Right lobe of liver (tissue), 6 donors: ENCODE measurements at regions not wholly inside any gene's neighbourhood (a gene's known extent, or its start where the extent isn't known, plus 50 kb on each side); places are given as distances from the start of the nearest gene placed in this dataset.

Experiments used
- ATAC-seq, 4 donors: fragments of 200-7000 bp; cut with Tn5 transposase; one replicate each; pipeline ENCODE4 v1.9.1; 2020; ENCODE audit warnings: mild to moderate bottlenecking in 4 of 4, moderate library complexity in 4 of 4
- DNase-seq, 3 donors: peaks; one replicate each; pipeline ENCODE4 v3.0.0-alpha.2; 2020
- H3K27ac ChIP-seq, 3 donors: fragments of 200-600 bp; one replicate each; pipeline ENCODE4 v1.8.0; 2022
- H3K27me3 ChIP-seq, 2 donors: fragments of 200-600 bp; one replicate each; pipeline ENCODE4 v1.8.0; 2022
- H3K36me3 ChIP-seq, 4 donors: fragments of 200-600 bp; sonication (generic) in 1 of 4; one replicate each; pipeline versions ENCODE4 v1.5.1 to v1.8.0; 2017 to 2022; ENCODE audit warnings: control low read depth in 1 of 4
- H3K4me1 ChIP-seq, 4 donors: fragments of 200-600 bp; sonication (generic) in 1 of 4; one replicate each; pipeline versions ENCODE4 v1.5.1 to v1.8.0; 2017 to 2022; ENCODE audit warnings: control low read depth in 1 of 4
- H3K4me3 ChIP-seq, 3 donors: fragments of 200-600 bp; one replicate each; pipeline ENCODE4 v1.8.0; 2022
- H3K9me3 ChIP-seq, 4 donors: fragments of 200-600 bp; sonication (generic) in 1 of 4; one replicate each; pipeline versions ENCODE4 v1.5.1 to v1.8.0; 2017 to 2022; ENCODE audit warnings: control low read depth in 1 of 4
- CTCF ChIP-seq, 4 donors: fragments of 200-600 bp in 3 of 4; fragments of 450-650 bp in 1 of 4; IDR thresholded peaks; one replicate each; pipeline versions ENCODE4 v1.5.1 to v1.8.0; 2016 to 2022; ENCODE audit warnings: antibody characterized with exemption in 4 of 4, mild to moderate bottlenecking in 2 of 4
- POLR2A ChIP-seq: fragments of 450-650 bp; IDR thresholded peaks from one replicate; pipeline ENCODE4 v1.6.1; 2017; ENCODE audit warnings: antibody characterized with exemption, mild to moderate bottlenecking
- WGBS: methylation state at CpG from one replicate; pipeline ENCODE4 v1.1.6; 2018; ENCODE audit warnings: low coverage, low lambda C conversion rate; ENCODE audit not compliant: insufficient coverage; ENCODE audit errors: missing lambda C conversion rate; 5-methylcytosine and 5-hydroxymethylcytosine counted together
- intact Hi-C, 2 donors: fragments of 100-400 bp; cut with DNase I; formaldehyde crosslinking; loops; one replicate each; pipeline versions ENCODE4 v1.11.2 to v1.14.1; 2022
- donor health status: DM: no; HTN: yes; CAD: no.
- donor health status: DM: no; HTN: no; CAD: no.
- donor health status: DM: no; HTN: no; CAD: no.
- donor health status: DM: no; HTN: yes; CAD: no.
- donor health status: DM: no; HTN: yes; CAD: no.

DNA sequence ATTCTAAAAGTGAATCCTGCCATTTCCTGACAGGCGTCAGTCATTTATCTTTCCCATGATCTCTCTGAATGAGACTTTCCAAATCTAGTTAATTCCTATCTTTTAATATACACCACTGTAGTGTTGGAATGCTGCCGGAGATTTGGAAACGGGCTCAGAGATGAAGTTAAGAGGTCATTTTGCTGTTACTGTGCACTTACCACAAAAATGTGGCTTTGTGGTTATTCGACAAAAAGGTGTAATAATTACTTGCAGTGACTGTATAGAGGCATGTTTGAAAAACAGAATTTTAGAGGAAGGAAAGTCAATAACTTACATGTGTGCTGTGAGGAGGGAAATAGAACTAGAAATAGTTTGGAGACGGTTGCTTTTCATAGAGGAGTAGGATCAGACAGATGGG lies 460.2 kb upstream of the BTBD3 start:
- intact Hi-C loops, result no loop called here
- Histone ChIP-seq H3K4me3 (no peak overlapping the region), H3K36me3 (no peaks in the 10 kb centered on the region), H3K4me1 (no peaks in the 10 kb centered on the region), H3K27ac (no peak overlapping the region), H3K9me3 (no peaks in the 10 kb centered on the region), H3K27me3 (no peaks in the 10 kb centered on the region)
- DNase-seq, result no peak
- no peak for ATAC-seq
- WGBS, result 44% methylated on average over 5 of the region's 5 CpGs
- TF ChIP-seq POLR2A (no peak), CTCF (IDR thresholded peaks at IDR 0.05) (no peak)

- Histone ChIP-seq H3K4me3 (no peak overlapping the region), H3K36me3 (no peaks in the 10 kb centered on the region), H3K9me3 (peaks cover 0 to 4% (median 0%) of the 10 kb centered on the region in 4 donors), H3K4me1 (no peaks in the 10 kb centered on the region), H3K27ac (no peak overlapping the region), H3K27me3 (no peaks in the 10 kb centered on the region)
- intact Hi-C loops, result no loop called here
- ATAC-seq (no peak), DNase-seq (no peak)
- 19% methylated on average over 2 of the region's 2 CpGs for WGBS
- TF ChIP-seq CTCF (IDR thresholded peaks at IDR 0.05) (no peak), POLR2A (no peak)
Measured at GRCh38 chr20:11459090-11459890, 458.4 kb upstream of the BTBD3 start.

DNA sequence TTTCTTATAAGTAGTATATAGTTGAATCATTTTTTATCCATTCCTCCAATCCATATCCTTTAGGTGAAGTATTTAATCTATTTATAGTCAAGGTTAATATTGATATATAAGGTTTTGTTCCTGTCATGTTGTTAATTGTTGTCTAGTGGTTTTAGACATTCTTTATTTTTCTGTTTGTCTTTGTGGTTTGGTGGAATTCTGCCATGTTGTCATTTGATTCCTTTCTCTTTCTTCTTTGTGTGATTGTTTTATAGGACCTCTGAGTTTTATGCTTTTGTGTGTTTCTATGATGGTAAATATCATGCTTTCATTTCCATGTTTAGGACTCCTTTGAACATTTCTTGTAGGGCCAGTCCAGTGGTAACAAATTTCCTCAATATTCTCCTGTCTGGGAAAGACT lies 450.3 kb upstream of the BTBD3 start:
- Histone ChIP-seq H3K4me1 (no peaks in the 10 kb centered on the region), H3K27me3 (no peaks in the 10 kb centered on the region), H3K36me3 (no peaks in the 10 kb centered on the region), H3K4me3 (no peak overlapping the region), H3K9me3 (peaks cover 0 to 4% (median 0%) of the 10 kb centered on the region in 4 donors), H3K27ac (no peak overlapping the region)
- TF ChIP-seq POLR2A (no peak), CTCF (IDR thresholded peaks at IDR 0.05) (no peak)
- intact Hi-C loops, result no loop called here
- ATAC-seq, result no peak
- no peak for DNase-seq

DNA sequence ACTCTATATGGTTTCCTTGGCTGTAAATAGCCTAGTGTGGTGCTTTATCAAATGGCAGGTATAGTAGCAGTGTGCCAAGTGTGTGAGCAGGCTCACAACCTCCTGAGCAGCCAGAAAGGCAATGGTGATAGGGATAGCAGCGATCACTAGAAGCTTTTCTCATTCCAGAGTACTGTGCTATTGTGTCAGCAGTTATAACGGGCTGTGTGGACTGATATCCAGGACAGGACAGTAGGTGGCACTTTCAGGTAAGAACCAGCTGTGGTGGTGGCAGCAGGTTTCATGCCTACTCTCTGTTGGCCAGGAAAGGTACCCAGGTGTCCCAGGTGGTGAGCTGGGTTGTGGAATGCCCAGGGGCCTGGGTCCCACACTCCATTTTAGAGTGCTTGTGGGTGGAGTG lies 448.8 kb upstream of the BTBD3 start:
- DNase-seq (no peak), ATAC-seq (no peak)
- Histone ChIP-seq H3K9me3 (peaks cover 0 to 4% (median 0%) of the 10 kb centered on the region in 4 donors), H3K36me3 (no peaks in the 10 kb centered on the region), H3K4me1 (no peaks in the 10 kb centered on the region), H3K27me3 (no peaks in the 10 kb centered on the region), H3K4me3 (no peak overlapping the region), H3K27ac (no peak overlapping the region)
- no peak for TF ChIP-seq POLR2A
- WGBS, result 38% methylated on average over 2 of the region's 2 CpGs
- intact Hi-C loops, result no loop called here

GRCh38 chr20:11469795-11470435 lies 447.8 kb upstream of the BTBD3 start:
- intact Hi-C loops, result no loop called here
- Histone ChIP-seq H3K27ac (no peak overlapping the region), H3K36me3 (no peaks in the 10 kb centered on the region), H3K4me3 (no peak overlapping the region), H3K4me1 (no peaks in the 10 kb centered on the region), H3K27me3 (no peaks in the 10 kb centered on the region), H3K9me3 (no peaks in the 10 kb centered on the region)
- no peak for ATAC-seq
- TF ChIP-seq POLR2A, result no peak
- no peak for TF ChIP-seq CTCF (IDR thresholded peaks at IDR 0.05)
- no peak for DNase-seq
- WGBS, result 89% methylated on average over 1 of the region's 1 CpG
